Memory B cell (primary cell): ENCODE measurements at regions not wholly inside any gene's neighbourhood (a gene's known extent, or its start where the extent isn't known, plus 50 kb on each side); places are given as distances from the start of the nearest gene placed in this dataset.
"Not testable (repeated sequence)": the region's sequence is repeated elsewhere in the genome, so short reads cannot be mapped to it uniquely, and the experiment has no call there.

ENCODE experiments used
- ATAC-seq: fragments of 150-1000 bp; cut with Tn5 transposase; 2 replicates; pipeline ENCODE4 v1.10.0; 2021; ENCODE audit warnings: low read depth, mild to moderate bottlenecking, moderate library complexity
- DNase-seq, 2 donors: peaks; one replicate each; pipeline ENCODE4 v3.0.0; 2022; ENCODE audit warnings: low spot score in 2 of 2
- H3K27ac Mint-ChIP-seq: one replicate; pipeline ENCODE4 v1.8.0; 2022; ENCODE audit warnings: mild to moderate bottlenecking, moderate library complexity, mixed read lengths
- H3K27me3 Mint-ChIP-seq: one replicate; pipeline ENCODE4 v1.8.0; 2022; ENCODE audit warnings: mixed read lengths
- H3K36me3 Mint-ChIP-seq: one replicate; pipeline ENCODE4 v1.8.0; 2022; ENCODE audit warnings: mild to moderate bottlenecking, mixed read lengths
- H3K4me1 Mint-ChIP-seq: one replicate; pipeline ENCODE4 v1.8.0; 2022; ENCODE audit warnings: mixed read lengths
- H3K4me3 Mint-ChIP-seq: one replicate; pipeline ENCODE4 v1.8.0; 2022; ENCODE audit warnings: mild to moderate bottlenecking, moderate library complexity, mixed read lengths
- H3K9me3 Mint-ChIP-seq: one replicate; pipeline ENCODE4 v1.8.0; 2022; ENCODE audit warnings: mixed read lengths

DNA sequence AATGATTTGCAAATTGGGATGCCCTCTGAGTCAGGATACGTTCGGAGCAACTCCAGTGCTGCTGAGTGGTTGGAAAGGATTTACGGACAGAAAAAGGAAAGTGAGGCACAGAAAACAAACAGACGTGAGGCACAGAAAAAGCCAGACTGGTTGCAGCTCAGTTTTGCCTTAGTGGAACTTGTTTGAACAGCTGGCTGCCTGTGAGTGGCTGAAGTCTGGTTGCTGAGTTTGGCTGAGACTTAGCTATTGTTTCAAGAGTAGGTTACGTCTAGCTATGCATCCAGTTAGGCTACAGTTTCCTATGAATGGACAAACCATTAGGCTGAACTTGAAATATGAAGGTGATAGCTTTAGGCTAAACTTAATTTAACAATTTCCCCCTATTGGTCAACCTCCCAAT lies 256.6 kb downstream of the VAPA start:
- H3K36me3 Mint-ChIP-seq: no peaks in the 10 kb centered on the region
- H3K4me1 Mint-ChIP-seq: peaks cover 2% of the 10 kb centered on the region
- no peak for ATAC-seq
- H3K9me3 Mint-ChIP-seq: no peaks in the 10 kb centered on the region
- no peak for DNase-seq
- H3K27me3 Mint-ChIP-seq: no peaks in the 10 kb centered on the region
- no peak overlapping the region for H3K27ac Mint-ChIP-seq
- no peak overlapping the region for H3K4me3 Mint-ChIP-seq

DNA sequence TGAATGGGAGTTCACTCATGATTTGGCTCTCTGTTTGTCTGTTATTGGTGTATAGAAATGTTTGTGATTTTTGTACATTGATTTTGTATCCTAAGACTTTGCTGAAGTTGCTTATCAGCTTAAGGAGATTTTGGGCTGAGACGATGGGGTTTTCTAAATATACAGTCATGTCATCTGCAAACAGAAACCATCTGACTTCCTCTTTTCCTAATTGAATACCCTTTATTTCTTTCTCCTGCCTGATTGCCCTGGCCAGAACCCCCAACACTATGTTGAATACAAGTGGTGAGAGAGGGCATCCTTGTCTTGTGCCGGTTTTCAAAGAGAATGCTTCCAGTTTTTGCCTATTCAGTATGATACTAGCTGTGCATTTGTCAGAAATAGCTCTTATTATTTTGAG lies 261.5 kb downstream of the VAPA start:
- not testable (repeated sequence) for H3K27me3 Mint-ChIP-seq

DNA sequence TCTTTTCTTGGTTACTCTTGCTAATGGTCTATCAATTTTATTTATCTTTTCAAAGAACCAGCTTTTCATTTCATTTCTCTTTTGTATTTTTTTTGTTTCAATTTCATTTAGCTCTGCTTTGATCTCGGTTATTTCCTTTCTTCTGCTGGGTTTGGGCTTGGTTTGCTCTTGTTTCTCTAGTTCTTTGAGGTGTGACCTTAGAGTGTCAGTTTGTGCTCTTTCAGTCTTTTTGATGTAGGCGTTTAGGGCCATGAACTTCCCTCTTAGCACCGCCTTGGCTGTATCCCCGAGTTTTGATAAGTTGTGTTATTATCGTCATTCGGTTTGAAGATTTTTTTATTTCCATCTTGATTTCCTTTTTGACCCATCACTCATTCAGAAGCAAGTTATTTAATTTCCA lies 265.5 kb downstream of the VAPA start:
- not testable (repeated sequence) for ATAC-seq, DNase-seq, H3K4me1 Mint-ChIP-seq, H3K27me3 Mint-ChIP-seq, H3K27ac Mint-ChIP-seq, H3K36me3 Mint-ChIP-seq, H3K4me3 Mint-ChIP-seq, H3K9me3 Mint-ChIP-seq

More for the DNA sequence above, 261.5 kb downstream of the VAPA start:
- not testable (repeated sequence) for H3K36me3 Mint-ChIP-seq, ATAC-seq, H3K4me3 Mint-ChIP-seq, H3K4me1 Mint-ChIP-seq, H3K27ac Mint-ChIP-seq, H3K9me3 Mint-ChIP-seq, DNase-seq

DNA sequence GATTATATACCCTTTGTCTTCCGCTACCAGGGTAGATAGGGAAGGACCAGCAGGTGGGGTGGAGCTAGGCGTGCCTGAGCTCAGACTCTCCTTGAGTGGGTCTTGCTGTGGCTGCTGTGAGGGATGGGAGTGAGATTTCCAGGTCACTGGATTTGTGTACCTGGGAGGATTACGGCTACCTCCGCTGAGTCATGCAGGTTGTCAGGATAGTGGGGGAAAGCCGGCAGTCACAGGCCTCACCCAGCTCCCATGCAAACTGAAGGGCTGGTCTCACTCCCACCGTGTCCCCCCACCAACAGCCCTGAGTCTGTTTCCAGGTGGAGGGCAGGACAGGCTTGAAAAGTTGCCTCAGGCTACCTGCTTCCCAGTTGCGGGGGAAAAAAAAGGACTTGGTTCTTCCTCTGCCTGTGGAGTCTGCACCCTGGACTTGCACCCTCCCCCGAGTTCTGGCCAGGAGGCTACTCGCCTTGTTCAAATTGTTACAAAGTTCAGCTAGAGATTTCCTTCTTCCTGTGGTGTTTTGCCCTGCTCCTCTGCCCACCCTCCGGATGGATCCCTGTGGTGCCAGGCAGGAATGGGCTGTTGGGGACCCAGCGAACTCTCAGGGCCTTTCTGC lies 268.3 kb downstream of the VAPA start:
- H3K4me1 Mint-ChIP-seq: no peaks in the 10 kb centered on the region
- ATAC-seq (no peak), DNase-seq (no peak)
- H3K4me3 Mint-ChIP-seq: no peak overlapping the region
- peaks cover 1% of the 10 kb centered on the region for H3K27me3 Mint-ChIP-seq
- no peaks in the 10 kb centered on the region for H3K9me3 Mint-ChIP-seq
- H3K36me3 Mint-ChIP-seq: peaks cover 2% of the 10 kb centered on the region
- no peak overlapping the region for H3K27ac Mint-ChIP-seq

- Mint-ChIP-seq H3K9me3 (no peaks in the 10 kb centered on the region), H3K27me3 (peaks cover 1% of the 10 kb centered on the region), H3K27ac (no peak overlapping the region), H3K4me1 (no peaks in the 10 kb centered on the region), H3K4me3 (no peak overlapping the region), H3K36me3 (no peaks in the 10 kb centered on the region)
- DNase-seq (no peak), ATAC-seq (no peak)
Measured at GRCh38 chr18:10184776-10185175, 269.7 kb upstream of the APCDD1 start.

GRCh38 chr18:10188971-10189810 lies 265.2 kb upstream of the APCDD1 start:
- H3K27me3 Mint-ChIP-seq: peaks cover 1% of the 10 kb centered on the region
- no peak overlapping the region for H3K4me3 Mint-ChIP-seq
- no peak overlapping the region for H3K27ac Mint-ChIP-seq
- DNase-seq: no peak
- H3K36me3 Mint-ChIP-seq: no peaks in the 10 kb centered on the region
- no peaks in the 10 kb centered on the region for H3K9me3 Mint-ChIP-seq
- no peaks in the 10 kb centered on the region for H3K4me1 Mint-ChIP-seq
- ATAC-seq: no peak

GRCh38 chr18:10190564-10190963 lies 263.9 kb upstream of the APCDD1 start:
- ATAC-seq (no peak), DNase-seq (no peak)
- no peaks in the 10 kb centered on the region for H3K9me3 Mint-ChIP-seq
- no peaks in the 10 kb centered on the region for H3K4me1 Mint-ChIP-seq
- no peaks in the 10 kb centered on the region for H3K36me3 Mint-ChIP-seq
- H3K27me3 Mint-ChIP-seq: no peaks in the 10 kb centered on the region
- no peak overlapping the region for H3K4me3 Mint-ChIP-seq
- no peak overlapping the region for H3K27ac Mint-ChIP-seq

- Mint-ChIP-seq H3K4me1 (no peaks in the 10 kb centered on the region), H3K9me3 (no peaks in the 10 kb centered on the region), H3K27me3 (peaks cover 2% of the 10 kb centered on the region), H3K36me3 (no peaks in the 10 kb centered on the region), H3K4me3 (no peak overlapping the region), H3K27ac (no peak overlapping the region)
- DNase-seq (no peak), ATAC-seq (no peak)
Measured at GRCh38 chr18:10193444-10193843, 261.0 kb upstream of the APCDD1 start.

GRCh38 chr18:10194592-10194991 lies 259.8 kb upstream of the APCDD1 start:
- H3K9me3 Mint-ChIP-seq: no peaks in the 10 kb centered on the region
- DNase-seq (no peak), ATAC-seq (no peak)
- H3K27ac Mint-ChIP-seq: no peak overlapping the region
- H3K4me3 Mint-ChIP-seq: no peak overlapping the region
- no peaks in the 10 kb centered on the region for H3K36me3 Mint-ChIP-seq
- H3K27me3 Mint-ChIP-seq: peaks cover 2% of the 10 kb centered on the region
- H3K4me1 Mint-ChIP-seq: no peaks in the 10 kb centered on the region

DNA sequence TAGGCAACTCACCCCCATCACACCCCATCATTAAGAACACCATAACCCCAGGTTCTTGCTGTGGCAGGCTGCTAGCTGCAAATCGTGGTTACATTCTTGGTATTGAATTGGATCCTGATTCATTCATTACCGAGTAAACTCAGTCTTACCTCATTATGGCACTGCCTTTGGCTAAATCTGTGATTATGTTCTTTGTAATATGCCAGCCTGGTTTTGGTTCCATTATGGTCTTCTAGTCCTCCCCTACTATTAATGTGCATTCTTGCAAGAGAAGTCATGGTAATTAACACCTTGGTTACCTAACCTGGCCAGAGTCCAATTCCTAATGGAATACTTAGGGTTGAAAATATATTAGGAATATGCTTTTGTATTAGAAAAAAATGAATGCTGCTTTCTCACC lies 258.9 kb upstream of the APCDD1 start:
- Mint-ChIP-seq H3K4me1 (no peaks in the 10 kb centered on the region), H3K36me3 (no peaks in the 10 kb centered on the region)

DNA sequence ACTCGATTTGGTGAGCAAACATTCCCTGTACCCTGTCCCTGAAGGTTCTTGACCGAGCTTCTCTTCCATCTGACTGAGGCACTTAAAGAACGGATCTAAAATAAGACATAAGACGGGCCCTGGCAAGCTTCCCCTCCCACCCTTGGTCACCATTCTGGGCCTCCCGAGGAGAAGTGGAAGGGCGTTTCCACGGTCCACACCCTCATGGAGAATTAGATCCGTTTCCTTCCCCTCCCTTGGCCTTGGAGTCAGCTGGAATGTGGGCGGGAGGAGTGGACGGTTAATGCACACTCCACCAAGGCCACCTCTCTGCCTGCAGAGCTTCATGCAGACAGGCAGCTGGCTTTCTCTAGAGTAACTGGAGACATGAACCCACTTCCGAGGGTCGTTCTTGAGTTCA lies 257.3 kb upstream of the APCDD1 start:
- DNase-seq: no peak
- peaks cover 2% of the 10 kb centered on the region for H3K27me3 Mint-ChIP-seq
- H3K4me1 Mint-ChIP-seq: peaks cover 2% of the 10 kb centered on the region
- no peak overlapping the region for H3K27ac Mint-ChIP-seq
- ATAC-seq: no peak
- no peaks in the 10 kb centered on the region for H3K36me3 Mint-ChIP-seq
- no peaks in the 10 kb centered on the region for H3K9me3 Mint-ChIP-seq
- H3K4me3 Mint-ChIP-seq: no peak overlapping the region

More for the DNA sequence above, 258.9 kb upstream of the APCDD1 start:
- Mint-ChIP-seq H3K9me3 (no peaks in the 10 kb centered on the region), H3K27ac (no peak overlapping the region), H3K27me3 (peaks cover 2% of the 10 kb centered on the region), H3K4me3 (no peak overlapping the region)
- DNase-seq: no peak
- no peak for ATAC-seq

DNA sequence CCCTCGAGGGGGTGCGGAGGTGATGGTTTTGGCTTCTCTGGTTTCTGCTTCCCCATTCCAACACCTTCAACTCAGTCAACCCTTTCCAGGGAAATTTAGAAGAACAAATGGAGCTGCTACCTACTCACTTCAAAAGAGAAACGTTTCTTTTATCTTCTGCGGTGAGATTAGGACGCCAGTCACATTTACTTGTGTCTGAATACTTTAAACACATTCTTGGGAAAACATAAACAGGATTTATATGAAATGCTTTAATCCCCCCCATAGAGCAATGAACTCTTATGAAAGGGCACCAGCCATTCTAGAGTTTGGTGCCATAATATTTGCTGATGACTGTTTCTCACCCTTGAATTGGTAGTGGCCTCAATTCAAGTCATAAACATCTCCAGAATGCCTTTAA lies 253.2 kb upstream of the APCDD1 start:
- ATAC-seq (no peak), DNase-seq (no peak)
- H3K4me3 Mint-ChIP-seq: no peak overlapping the region
- H3K4me1 Mint-ChIP-seq: peaks cover 2% of the 10 kb centered on the region
- H3K27me3 Mint-ChIP-seq: peaks cover 2% of the 10 kb centered on the region
- H3K9me3 Mint-ChIP-seq: no peaks in the 10 kb centered on the region
- H3K27ac Mint-ChIP-seq: no peak overlapping the region
- H3K36me3 Mint-ChIP-seq: no peaks in the 10 kb centered on the region

GRCh38 chr18:10201659-10202058 lies 252.8 kb upstream of the APCDD1 start:
- ATAC-seq (no peak), DNase-seq (no peak)
- H3K36me3 Mint-ChIP-seq: no peaks in the 10 kb centered on the region
- H3K27me3 Mint-ChIP-seq: peaks cover 5% of the 10 kb centered on the region
- H3K27ac Mint-ChIP-seq: no peak overlapping the region
- peaks cover 2% of the 10 kb centered on the region for H3K4me1 Mint-ChIP-seq
- no peaks in the 10 kb centered on the region for H3K9me3 Mint-ChIP-seq
- no peak overlapping the region for H3K4me3 Mint-ChIP-seq

DNA sequence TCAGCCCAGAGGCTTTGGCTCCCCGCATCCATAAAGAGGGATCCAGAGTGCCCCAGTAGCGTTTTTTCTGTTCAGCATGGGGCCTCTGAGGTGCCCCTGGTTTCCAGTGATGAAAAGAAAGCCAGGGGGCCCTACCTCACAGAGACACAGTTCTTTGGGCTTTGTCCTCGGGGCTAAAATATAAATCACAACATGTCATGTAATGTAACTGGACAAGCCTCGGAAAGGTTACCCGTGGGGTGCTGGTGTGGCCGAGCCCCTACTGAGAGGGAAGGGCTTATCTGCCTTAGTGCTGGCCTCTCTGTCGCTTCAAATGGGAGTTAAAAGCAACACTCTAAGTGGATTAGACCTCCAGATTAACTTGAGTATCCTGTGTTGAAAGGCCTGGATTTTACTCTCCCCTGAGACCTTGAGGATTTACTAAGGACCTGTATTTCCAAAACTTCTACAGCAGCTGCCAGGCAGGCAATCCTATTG lies 251.6 kb upstream of the APCDD1 start:
- H3K27ac Mint-ChIP-seq: no peak overlapping the region
- peaks cover 2% of the 10 kb centered on the region for H3K4me1 Mint-ChIP-seq
- no peak for DNase-seq
- ATAC-seq: no peak
- H3K27me3 Mint-ChIP-seq: peaks cover 4% of the 10 kb centered on the region
- no peaks in the 10 kb centered on the region for H3K36me3 Mint-ChIP-seq
- no peak overlapping the region for H3K4me3 Mint-ChIP-seq
- no peaks in the 10 kb centered on the region for H3K9me3 Mint-ChIP-seq

GRCh38 chr18:10205151-10205550 lies 249.3 kb upstream of the APCDD1 start:
- no peak for ATAC-seq
- H3K36me3 Mint-ChIP-seq: no peaks in the 10 kb centered on the region
- no peak overlapping the region for H3K27ac Mint-ChIP-seq
- no peaks in the 10 kb centered on the region for H3K9me3 Mint-ChIP-seq
- DNase-seq: no peak
- H3K4me1 Mint-ChIP-seq: peaks cover 2% of the 10 kb centered on the region
- H3K27me3 Mint-ChIP-seq: peaks cover 4% of the 10 kb centered on the region
- no peak overlapping the region for H3K4me3 Mint-ChIP-seq
